OCI-M1 (cell line): ENCODE measurements at regions not wholly inside any gene's neighbourhood (a gene's known extent, or its start where the extent isn't known, plus 50 kb on each side); places are given as distances from the start of the nearest gene placed in this dataset.
"Not testable (repeated sequence)": the region's sequence is repeated elsewhere in the genome, so short reads cannot be mapped to it uniquely, and the experiment has no call there.

Source experiments
- DNase-seq: peaks from one replicate; lab custom pipeline; 2025; lab: John Stamatoyannopoulos, UW

GRCh38 chr4:73348185-73348584, 55.9 kb upstream of the ALB start:
- peak; percentile 16 for DNase-seq

- no peak for DNase-seq
Observed at GRCh38 chr4:73347497-73347896, 56.6 kb upstream of the ALB start.

GRCh38 chr4:73345399-73345975, 58.6 kb upstream of the ALB start:
- DNase-seq = peak; percentile 31

- no peak for DNase-seq
Observed at GRCh38 chr4:73344106-73344505, 60.0 kb upstream of the ALB start.

GRCh38 chr4:73343432-73343831, 60.7 kb upstream of the ALB start:
- DNase-seq = peak; percentile 50

- DNase-seq = peak; percentile 84
Observed at GRCh38 chr4:73341454-73341853, 62.6 kb upstream of the ALB start.

- DNase-seq = no peak
Observed at GRCh38 chr4:73340917-73341316, 63.2 kb upstream of the ALB start.

GRCh38 chr4:73335679-73336078, 68.4 kb upstream of the ALB start:
- DNase-seq = no peak

GRCh38 chr4:73332012-73332411, 72.1 kb upstream of the ALB start:
- DNase-seq = not testable (repeated sequence)

GRCh38 chr4:73329300-73329699, 70.7 kb upstream of the ANKRD17 start:
- peak; percentile 44 for DNase-seq

- DNase-seq = not testable (repeated sequence)
Observed at GRCh38 chr4:73325776-73326175, 67.2 kb upstream of the ANKRD17 start.

GRCh38 chr4:73317092-73317491, 58.5 kb upstream of the ANKRD17 start:
- DNase-seq = no peak

GRCh38 chr4:73315091-73315490, 56.5 kb upstream of the ANKRD17 start:
- peak; percentile 26 for DNase-seq

GRCh38 chr4:73312967-73313366, 54.4 kb upstream of the ANKRD17 start:
- DNase-seq = no peak

- DNase-seq = peak; percentile 77
Observed at GRCh38 chr4:73311428-73311827, 52.8 kb upstream of the ANKRD17 start.

GRCh38 chr4:73309211-73309610, 50.6 kb upstream of the ANKRD17 start:
- no peak for DNase-seq
